ENCODE measurements at regions not wholly inside any gene's neighbourhood (a gene's known extent, or its start where the extent isn't known, plus 50 kb on each side); places are given as distances from the start of the nearest gene placed in this dataset.

DNA sequence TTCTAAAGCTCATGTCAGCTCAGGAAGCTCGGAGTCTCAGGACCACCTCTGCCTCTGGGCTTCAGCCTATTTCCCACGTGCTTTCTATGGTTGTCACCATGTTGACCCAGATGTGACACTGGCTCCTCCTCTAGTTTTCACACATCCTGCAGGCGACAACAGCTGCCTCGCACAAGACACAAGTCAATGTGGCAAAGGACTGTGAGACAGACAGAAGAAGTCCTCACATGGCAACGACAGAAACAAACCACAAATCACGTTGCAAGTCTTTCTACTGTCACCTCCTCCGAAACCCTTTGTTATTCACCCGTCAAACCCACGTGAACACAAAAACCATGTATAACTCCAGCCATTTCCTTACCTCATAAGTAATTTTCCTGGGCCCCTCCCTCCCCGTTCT, 194.5 kb downstream of the MEX3B start:
- TF ChIP-seq, protein P1, sequence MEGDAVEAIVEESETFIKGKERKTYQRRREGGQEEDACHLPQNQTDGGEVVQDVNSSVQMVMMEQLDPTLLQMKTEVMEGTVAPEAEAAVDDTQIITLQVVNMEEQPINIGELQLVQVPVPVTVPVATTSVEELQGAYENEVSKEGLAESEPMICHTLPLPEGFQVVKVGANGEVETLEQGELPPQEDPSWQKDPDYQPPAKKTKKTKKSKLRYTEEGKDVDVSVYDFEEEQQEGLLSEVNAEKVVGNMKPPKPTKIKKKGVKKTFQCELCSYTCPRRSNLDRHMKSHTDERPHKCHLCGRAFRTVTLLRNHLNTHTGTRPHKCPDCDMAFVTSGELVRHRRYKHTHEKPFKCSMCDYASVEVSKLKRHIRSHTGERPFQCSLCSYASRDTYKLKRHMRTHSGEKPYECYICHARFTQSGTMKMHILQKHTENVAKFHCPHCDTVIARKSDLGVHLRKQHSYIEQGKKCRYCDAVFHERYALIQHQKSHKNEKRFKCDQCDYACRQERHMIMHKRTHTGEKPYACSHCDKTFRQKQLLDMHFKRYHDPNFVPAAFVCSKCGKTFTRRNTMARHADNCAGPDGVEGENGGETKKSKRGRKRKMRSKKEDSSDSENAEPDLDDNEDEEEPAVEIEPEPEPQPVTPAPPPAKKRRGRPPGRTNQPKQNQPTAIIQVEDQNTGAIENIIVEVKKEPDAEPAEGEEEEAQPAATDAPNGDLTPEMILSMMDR (conservative IDR thresholded peaks at IDR 0.05), result no peak
- Mint-ChIP-seq H3K4me1 (peaks cover 2 to 6% of the 10 kb centered on the region in 2 experiments; a peak in 2 of 4 replicates), H3K27ac (no peak overlapping the region; a peak in 1 of 7 replicates), H3K4me3 (no peak overlapping the region), H3K9me3 (no peaks in the 10 kb centered on the region), H3K27me3 (ENCODE audit: low read depth) (no peaks in the 10 kb centered on the region), H3K36me3 (ENCODE audit: insufficient read depth in 1 of 3, low read depth in 3 of 3) (peaks cover 0 to 4% (median 0%) of the 10 kb centered on the region in 3 experiments; a peak in 2 of 7 replicates)
- Histone ChIP-seq H2BK20ac (ENCODE audit: low read depth, low read length, poor library complexity, severe bottlenecking) (no peak overlapping the region), H3K9me3 (ENCODE audit: control insufficient read depth, low read depth, low read length) (no peaks in the 10 kb centered on the region), H2BK5ac (ENCODE audit: insufficient read length, low read length) (no peak overlapping the region), H2AFZ (ENCODE audit: low read length) (no peak overlapping the region), H2BK12ac (ENCODE audit: insufficient read length, low read depth, low read length) (no peak overlapping the region), H3K79me1 (ENCODE audit: insufficient read depth, low read depth, low read length, poor library complexity, severe bottlenecking) (no peaks in the 10 kb centered on the region), H2BK15ac (ENCODE audit: low read depth, low read length) (no peak overlapping the region), H2AK5ac (ENCODE audit: insufficient read length, low read length) (no peak overlapping the region), H3K23me2 (ENCODE audit: insufficient read length, low read depth, low read length, poor library complexity, severe bottlenecking) (no peaks in the 10 kb centered on the region), H3K4me2 (ENCODE audit: insufficient read depth, insufficient read length, low read length) (no peak overlapping the region), H3T11ph (ENCODE audit: low read length) (no peak overlapping the region), H3K27me3 (ENCODE audit: insufficient read depth, low read length) (no peaks in the 10 kb centered on the region), H3K79me2 (ENCODE audit: insufficient read depth, low read length) (no peaks in the 10 kb centered on the region), H3K23ac (ENCODE audit: insufficient read length, low read depth, low read length) (no peak overlapping the region), H3K14ac (ENCODE audit: insufficient read depth, low read length) (no peak overlapping the region), H3K18ac (ENCODE audit: insufficient read length, low read depth, low read length) (no peak overlapping the region), H2BK120ac (ENCODE audit: low read depth, low read length, poor library complexity, severe bottlenecking) (no peak overlapping the region), H4K5ac (ENCODE audit: insufficient read length, low read depth, low read length) (no peak overlapping the region), H4K91ac (ENCODE audit: insufficient read length, low read depth, low read length) (no peak overlapping the region), H3K27ac (ENCODE audit: insufficient read length, low read depth, low read length) (no peak overlapping the region), H3K56ac (ENCODE audit: insufficient read length, low read depth, low read length) (no peak overlapping the region), H3K4ac (ENCODE audit: low read depth, low read length) (no peak overlapping the region), H3K9ac (ENCODE audit: extremely low read depth, insufficient read length, low read length) (no peak overlapping the region), H4K8ac (replicated peaks; ENCODE audit: insufficient read length, low read depth, low read length) (no peak overlapping the region), H3K4me1 (ENCODE audit: insufficient read depth, low read length) (no peaks in the 10 kb centered on the region), H4K20me1 (ENCODE audit: control insufficient read depth, insufficient read depth, insufficient read length) (no peaks in the 10 kb centered on the region)
- no CpG with 5 or more reads among the region's 10 CpGs for WGBS (ENCODE audit: extremely low coverage, insufficient read length, low lambda C conversion rate)
- no peak for DNase-seq

All from H9 (cell line).